ENCODE measurements at regions not wholly inside any gene's neighbourhood (a gene's known extent, or its start where the extent isn't known, plus 50 kb on each side); places are given as distances from the start of the nearest gene placed in this dataset.
A peak's percentile ranks its signal among the peaks of the same experiment; 100 is the strongest.

GRCh38 chr2:62423883-62424458 lies 82.0 kb downstream of the TMEM17 start:
- no peak for TF ChIP-seq CTCF (IDR thresholded peaks at IDR 0.05)
- peak in 6 of 8 donors; percentile 43 to 79 (median 56) for ATAC-seq
- intact Hi-C loops (cut with DNase I): no loop called here
- no peak for DNase-seq
- no peak overlapping the region for H3K27ac ChIP-seq
- peaks cover 0 to 16% (median 0%) of the 10 kb centered on the region in 11 donors for H3K9me3 ChIP-seq
- H3K27me3 ChIP-seq: no peaks in the 10 kb centered on the region
- WGBS, 2 donors: 73 to 79% methylated on average over 3 of the region's 3 CpGs
- peaks cover 0 to 17% (median 3%) of the 10 kb centered on the region in 9 donors for H3K4me1 ChIP-seq
- H3K4me3 ChIP-seq: no peak overlapping the region
- H3K36me3 ChIP-seq: no peaks in the 10 kb centered on the region

GRCh38 chr2:62423235-62423634 lies 82.8 kb downstream of the TMEM17 start:
- no peak for TF ChIP-seq CTCF (IDR thresholded peaks at IDR 0.05)
- WGBS, 2 donors: 80 to 85% methylated on average over 6 of the region's 6 CpGs

GRCh38 chr2:62415518-62415917 lies 90.5 kb downstream of the TMEM17 start:
- intact Hi-C loops (cut with DNase I): no loop called here
- WGBS, 2 donors: 84 to 93% methylated on average over 2 of the region's 2 CpGs
- no peaks in the 10 kb centered on the region for H3K27me3 ChIP-seq

More at GRCh38 chr2:62423235-62423634, 82.8 kb downstream of the TMEM17 start:
- Histone ChIP-seq H3K4me1 (peaks cover 0 to 17% (median 3%) of the 10 kb centered on the region in 9 donors), H3K27me3 (no peaks in the 10 kb centered on the region), H3K9me3 (peaks cover 0 to 18% (median 0%) of the 10 kb centered on the region in 11 donors), H3K4me3 (no peak overlapping the region), H3K36me3 (no peaks in the 10 kb centered on the region), H3K27ac (no peak overlapping the region)
- ATAC-seq (no peak), DNase-seq (no peak)
- intact Hi-C loops (cut with DNase I): no loop called here

GRCh38 chr2:62415019-62415431 lies 91.0 kb downstream of the TMEM17 start:
- H3K4me3 ChIP-seq: no peak overlapping the region
- ATAC-seq: no peak
- DNase-seq: no peak
- H3K36me3 ChIP-seq: no peaks in the 10 kb centered on the region
- H3K27me3 ChIP-seq: no peaks in the 10 kb centered on the region
- intact Hi-C loops (cut with DNase I): no loop called here
- peaks cover 0 to 13% (median 0%) of the 10 kb centered on the region in 11 donors for H3K9me3 ChIP-seq
- WGBS, 2 donors: 52 to 58% methylated on average over 4 of the region's 4 CpGs
- H3K4me1 ChIP-seq: peaks cover 9 to 33% (median 20%) of the 10 kb centered on the region in 9 donors
- no peak for TF ChIP-seq CTCF (IDR thresholded peaks at IDR 0.05)
- peak overlapping the region in 1 of 10 donors; percentile 21 for H3K27ac ChIP-seq

More at GRCh38 chr2:62415518-62415917, 90.5 kb downstream of the TMEM17 start:
- Histone ChIP-seq H3K27ac (peak overlapping the region in 1 of 10 donors; percentile 21), H3K9me3 (peaks cover 0 to 13% (median 0%) of the 10 kb centered on the region in 11 donors), H3K36me3 (no peaks in the 10 kb centered on the region), H3K4me3 (no peak overlapping the region), H3K4me1 (peaks cover 9 to 28% (median 15%) of the 10 kb centered on the region in 9 donors)
- TF ChIP-seq CTCF (IDR thresholded peaks at IDR 0.05): no peak
- ATAC-seq (no peak), DNase-seq (no peak)

Measured in heart right ventricle (tissue), 16 donors.